ENCODE measurements at regions not wholly inside any gene's neighbourhood (a gene's known extent, or its start where the extent isn't known, plus 50 kb on each side); places are given as distances from the start of the nearest gene placed in this dataset. TPM values are rescaled to one million over a fixed set of nuclear protein-coding genes. Genes with fewer than 3 reads are reported as not detected.
A peak's percentile ranks its signal among the peaks of the same experiment; 100 is the strongest.

DNA sequence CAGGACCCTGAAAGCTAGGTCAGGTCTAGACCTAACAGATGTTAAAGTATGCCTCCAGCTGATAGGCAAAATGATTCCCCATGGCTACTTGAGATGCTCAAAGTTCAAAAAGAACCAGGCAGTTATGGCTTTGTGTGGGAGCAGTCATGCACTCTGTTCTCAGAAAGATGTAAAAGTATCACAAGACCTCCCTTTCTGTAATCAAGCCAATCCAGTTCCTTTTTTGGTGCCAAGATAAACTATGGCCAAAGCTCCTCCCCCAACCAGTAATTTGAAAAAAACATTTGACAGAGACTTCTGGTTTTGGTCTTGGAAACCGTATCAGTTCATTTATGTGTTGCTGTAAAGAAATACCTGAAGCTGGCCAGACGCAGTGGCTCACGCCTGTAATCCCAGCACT is 51.4 kb upstream of the XIST start:
- H2AFZ ChIP-seq (replicated peaks; ENCODE audit: low read length, poor library complexity) = no peak overlapping the region
- no peaks in the 10 kb centered on the region for H4K20me1 ChIP-seq (ENCODE audit: insufficient read depth, low read length)
- no peak for ATAC-seq (ENCODE audit: low read depth)
- no peak overlapping the region for H4K5ac ChIP-seq (ENCODE audit: low read depth, low read length)
- H3K36me3 ChIP-seq (ENCODE audit: control insufficient read depth, insufficient read depth, low read length) = no peaks in the 10 kb centered on the region
- H2BK20ac ChIP-seq (ENCODE audit: low read depth, low read length) = no peak overlapping the region
- no peak overlapping the region for H3K56ac ChIP-seq (ENCODE audit: extremely low read depth, insufficient read depth, low read length)
- no peak overlapping the region for H3K4ac ChIP-seq (ENCODE audit: low read depth, low read length)
- no peaks in the 10 kb centered on the region for H3K4me1 ChIP-seq (ENCODE audit: control insufficient read depth, insufficient read depth, low read length)
- H3K4me2 ChIP-seq (ENCODE audit: low read depth, low read length) = no peak overlapping the region
- H2AK9ac ChIP-seq (replicated peaks; ENCODE audit: low read depth, low read length, poor library complexity) = no peak overlapping the region
- no peaks in the 10 kb centered on the region for H3K9me1 ChIP-seq (ENCODE audit: insufficient read depth, low read length)
- no peak overlapping the region for H2BK120ac ChIP-seq (ENCODE audit: low read depth, low read length)
- no peak overlapping the region for H2BK15ac ChIP-seq (ENCODE audit: low read depth, low read length)
- TF ChIP-seq POLR2A (IDR thresholded peaks at IDR 0.05; ENCODE audit: low read depth, low read length) = no peak
- no peak for TF ChIP-seq BHLHE40 (IDR thresholded peaks at IDR 0.05; ENCODE audit: low read depth, low read length)
- TF ChIP-seq SMC3 (IDR thresholded peaks at IDR 0.05; ENCODE audit: low read depth, low read length) = no peak
- no peak for TF ChIP-seq MXI1 (IDR thresholded peaks at IDR 0.05; ENCODE audit: borderline replicate concordance, low read depth, low read length)
- TF ChIP-seq, protein P1, sequence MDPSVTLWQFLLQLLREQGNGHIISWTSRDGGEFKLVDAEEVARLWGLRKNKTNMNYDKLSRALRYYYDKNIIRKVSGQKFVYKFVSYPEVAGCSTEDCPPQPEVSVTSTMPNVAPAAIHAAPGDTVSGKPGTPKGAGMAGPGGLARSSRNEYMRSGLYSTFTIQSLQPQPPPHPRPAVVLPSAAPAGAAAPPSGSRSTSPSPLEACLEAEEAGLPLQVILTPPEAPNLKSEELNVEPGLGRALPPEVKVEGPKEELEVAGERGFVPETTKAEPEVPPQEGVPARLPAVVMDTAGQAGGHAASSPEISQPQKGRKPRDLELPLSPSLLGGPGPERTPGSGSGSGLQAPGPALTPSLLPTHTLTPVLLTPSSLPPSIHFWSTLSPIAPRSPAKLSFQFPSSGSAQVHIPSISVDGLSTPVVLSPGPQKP (IDR thresholded peaks at IDR 0.05; ENCODE audit: borderline replicate concordance, low read depth, low read length) = no peak
- H3K18ac ChIP-seq (ENCODE audit: low read depth, low read length) = no peak overlapping the region
- no CpG with 5 or more reads among the region's 3 CpGs for WGBS, 2 experiments (ENCODE audit: extremely low coverage in 2 of 2, insufficient read length in 1 of 2)
- no peak overlapping the region for H3K14ac ChIP-seq (replicated peaks; ENCODE audit: low read depth, low read length)
- H4K91ac ChIP-seq (ENCODE audit: insufficient read depth, low read depth, low read length) = no peak overlapping the region
- peaks cover 8% of the 10 kb centered on the region for H3K9me3 ChIP-seq (ENCODE audit: control insufficient read depth, insufficient read depth, low read length)
- in situ Hi-C loops (cut with MboI; ENCODE audit: low sequenced_read_pairs) = no loop called here
- H3K79me1 ChIP-seq (ENCODE audit: low read depth in 1 of 2, low read length in 2 of 2) = no peaks in the 10 kb centered on the region
- dilution Hi-C loops (cut with HindIII; ENCODE audit: low sequenced_read_pairs, unreplicated experiment) = no loop called here
- H2BK5ac ChIP-seq (ENCODE audit: low read depth, low read length, poor library complexity, severe bottlenecking) = no peak overlapping the region
- ChIA-PET CTCF (no interaction called here), POLR2A (ENCODE audit: unreplicated experiment) (no interaction called here)
- no peak overlapping the region for H2AK5ac ChIP-seq (ENCODE audit: low read depth, low read length)
- H3K27ac ChIP-seq (ENCODE audit: insufficient read depth, low read length) = no peak overlapping the region
- no peak overlapping the region for H3K9ac ChIP-seq (ENCODE audit: low read depth, low read length)
- no peak overlapping the region for H3K23ac ChIP-seq (ENCODE audit: low read depth, low read length)
- intact Hi-C loops (cut with micrococcal nuclease) = no loop called here
- no peak overlapping the region for H3K4me3 ChIP-seq (ENCODE audit: insufficient read depth, low read depth, low read length)
- H4K8ac ChIP-seq (ENCODE audit: low read depth in 2 of 2, low read length in 2 of 2) = no peak overlapping the region
- no TSS peak for BruUV-seq (replicated peaks)
- DNase-seq = peak; percentile 20
- H3K27me3 ChIP-seq (ENCODE audit: control insufficient read depth, insufficient read depth, low read length) = peaks cover 2% of the 10 kb centered on the region

Small RNA genes in the stretch of these regions (microRNA-seq; reads per million reads assigned to microRNA genes)
- gene ATP5MDP1 (ENCODE audit: insufficient read depth, insufficient read length) (not detected), gene DDX3P2 (ENCODE audit: insufficient read depth, insufficient read length) (not detected), gene MIR374B (ENCODE audit: insufficient read depth in 1 of 2, insufficient read length in 1 of 2, unreplicated experiment in 1 of 2) (0 to 585 reads per million in 2 experiments), gene MIR374C (ENCODE audit: unreplicated experiment) (not detected), gene MIR421 (ENCODE audit: insufficient read depth in 1 of 2, insufficient read length in 1 of 2, unreplicated experiment in 1 of 2) (64.1 to 325 reads per million in 2 experiments), gene RF02124 (ENCODE audit: insufficient read depth, insufficient read length) (not detected), gene RF02125 (ENCODE audit: insufficient read depth, insufficient read length) (not detected)

Small RNA genes in the stretch of these regions (small RNA-seq; reads per million reads assigned to genes)
- gene ATP5MDP1 (0 reads per million in 5 experiments), gene DDX3P2 (0 reads per million in 5 experiments), gene MIR374B (4.1 to 1,420 (median 307) reads per million in 5 experiments), gene MIR421 (4.1 to 247 (median 174) reads per million in 5 experiments), gene RF02124 (0 reads per million in 5 experiments), gene RF02125 (0 reads per million in 5 experiments)

Measured in IMR-90 (cell line).